HEK293T (cell line): ENCODE measurements at regions not wholly inside any gene's neighbourhood (a gene's known extent, or its start where the extent isn't known, plus 50 kb on each side); places are given as distances from the start of the nearest gene placed in this dataset.

Experiments
- BHLHE40 ChIP-seq: fragments of 450-650 bp; IDR thresholded peaks from 2 replicates; pipeline ENCODE4 v1.6.1; 2016; ENCODE audit warnings: mild to moderate bottlenecking, moderate library complexity, borderline replicate concordance
- ELF4 ChIP-seq: fragments of 450-650 bp; IDR thresholded peaks from 2 replicates; pipeline ENCODE4 v1.6.1; 2017; ENCODE audit warnings: antibody characterized with exemption
- FOXM1 ChIP-seq: fragments of 450-650 bp; IDR thresholded peaks from 2 replicates; pipeline ENCODE4 v1.6.1; 2017; ENCODE audit warnings: mild to moderate bottlenecking, borderline replicate concordance

DNA sequence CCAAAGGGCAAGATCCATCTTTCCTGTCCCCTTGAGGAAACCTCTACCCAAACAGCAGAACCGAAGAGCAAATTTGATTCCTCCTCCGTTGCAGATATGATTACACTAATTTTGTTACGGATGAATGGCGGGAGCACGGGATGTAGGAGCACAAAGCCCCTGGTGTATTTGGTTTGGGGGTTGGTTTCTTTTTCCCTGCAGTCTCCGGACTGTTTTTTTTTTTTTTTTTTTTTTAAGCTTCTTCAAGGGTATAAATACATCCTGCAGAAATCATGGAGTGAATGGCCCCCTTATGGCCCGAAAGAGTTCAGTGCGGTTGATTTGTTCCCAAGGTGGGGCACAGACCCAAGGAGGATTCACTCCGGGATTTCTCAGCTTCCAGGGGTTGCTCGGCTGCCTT is 135.3 kb upstream of the SH3BP4 start:
- no peak for TF ChIP-seq BHLHE40
- no peak for TF ChIP-seq FOXM1
- no peak for TF ChIP-seq ELF4
